ENCODE measurements at regions not wholly inside any gene's neighbourhood (a gene's known extent, or its start where the extent isn't known, plus 50 kb on each side); places are given as distances from the start of the nearest gene placed in this dataset.

DNA sequence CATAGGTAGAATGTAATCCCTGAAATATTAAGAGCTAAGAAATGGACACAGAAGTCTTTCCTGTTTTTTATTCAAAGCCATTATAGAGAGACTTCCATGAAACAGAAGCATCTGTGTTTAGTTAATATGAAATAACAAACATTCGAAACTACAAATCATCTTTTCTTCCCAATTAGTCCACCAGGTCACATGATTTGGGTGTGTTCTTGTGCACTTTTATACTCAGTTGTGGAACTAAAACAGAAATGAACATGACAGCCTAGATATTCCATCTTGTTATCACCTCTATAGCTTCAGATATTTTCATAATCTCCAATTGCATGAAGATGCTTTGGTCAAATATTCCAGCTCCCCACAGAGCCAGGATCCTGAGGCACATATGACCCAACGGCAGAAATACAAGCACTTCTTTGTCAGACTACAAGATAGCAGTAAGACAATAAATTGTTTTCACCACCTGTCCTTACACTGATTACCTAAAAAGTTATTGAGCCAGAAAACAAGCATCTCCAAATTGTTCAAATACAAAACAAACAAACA, 116.8 kb upstream of the BEND6 start:
- TF ChIP-seq, protein P1, sequence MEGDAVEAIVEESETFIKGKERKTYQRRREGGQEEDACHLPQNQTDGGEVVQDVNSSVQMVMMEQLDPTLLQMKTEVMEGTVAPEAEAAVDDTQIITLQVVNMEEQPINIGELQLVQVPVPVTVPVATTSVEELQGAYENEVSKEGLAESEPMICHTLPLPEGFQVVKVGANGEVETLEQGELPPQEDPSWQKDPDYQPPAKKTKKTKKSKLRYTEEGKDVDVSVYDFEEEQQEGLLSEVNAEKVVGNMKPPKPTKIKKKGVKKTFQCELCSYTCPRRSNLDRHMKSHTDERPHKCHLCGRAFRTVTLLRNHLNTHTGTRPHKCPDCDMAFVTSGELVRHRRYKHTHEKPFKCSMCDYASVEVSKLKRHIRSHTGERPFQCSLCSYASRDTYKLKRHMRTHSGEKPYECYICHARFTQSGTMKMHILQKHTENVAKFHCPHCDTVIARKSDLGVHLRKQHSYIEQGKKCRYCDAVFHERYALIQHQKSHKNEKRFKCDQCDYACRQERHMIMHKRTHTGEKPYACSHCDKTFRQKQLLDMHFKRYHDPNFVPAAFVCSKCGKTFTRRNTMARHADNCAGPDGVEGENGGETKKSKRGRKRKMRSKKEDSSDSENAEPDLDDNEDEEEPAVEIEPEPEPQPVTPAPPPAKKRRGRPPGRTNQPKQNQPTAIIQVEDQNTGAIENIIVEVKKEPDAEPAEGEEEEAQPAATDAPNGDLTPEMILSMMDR (conservative IDR thresholded peaks at IDR 0.05), result no peak
- no peak overlapping the region for H3K27ac ChIP-seq

- TF ChIP-seq, protein P1 (conservative IDR thresholded peaks at IDR 0.05), result no peak
- H3K27ac ChIP-seq, result no peak overlapping the region
Measured at GRCh38 chr6:56837322-56837894, 117.5 kb upstream of the BEND6 start.

DNA sequence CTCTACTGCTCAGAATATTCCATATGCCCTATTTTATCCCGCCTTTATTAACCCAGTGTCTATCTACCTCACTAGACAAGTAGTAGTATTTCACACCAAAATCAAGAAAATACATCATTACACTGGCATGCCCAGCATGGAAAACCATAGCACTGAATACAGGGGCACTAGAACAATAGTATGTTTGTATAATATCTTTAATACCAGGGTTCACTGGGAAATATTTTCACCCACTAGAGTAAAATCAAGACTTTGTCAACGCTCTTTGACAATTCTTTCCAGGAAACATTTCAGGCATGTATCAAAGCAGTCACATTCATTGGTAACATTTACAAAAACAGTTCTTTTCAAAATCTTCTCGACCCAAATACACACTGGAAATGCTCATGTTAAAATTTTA, 119.3 kb upstream of the BEND6 start:
- H3K27ac ChIP-seq, result no peak overlapping the region
- TF ChIP-seq, protein P1 (conservative IDR thresholded peaks at IDR 0.05), result no peak

DNA sequence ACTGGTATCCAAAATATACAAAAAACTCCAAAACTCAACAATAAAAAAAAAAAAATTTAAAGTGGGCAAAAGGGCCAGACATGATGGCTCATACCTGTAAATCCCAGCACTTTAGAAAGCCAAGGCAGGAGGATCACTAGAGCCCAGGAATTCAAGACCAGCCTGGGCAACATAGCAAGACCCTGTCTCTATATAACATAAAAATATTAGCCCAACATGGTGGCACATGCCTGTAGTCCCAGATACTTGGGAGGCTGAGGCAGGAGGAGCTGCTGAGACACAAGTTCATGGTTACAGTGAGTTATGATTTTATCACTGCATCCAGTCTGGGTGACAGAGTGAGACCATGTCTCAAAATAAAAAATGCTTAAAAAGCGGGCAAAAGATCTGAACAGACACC, 121.0 kb upstream of the BEND6 start:
- TF ChIP-seq, protein P1 (conservative IDR thresholded peaks at IDR 0.05), result no peak
- no peak overlapping the region for H3K27ac ChIP-seq

DNA sequence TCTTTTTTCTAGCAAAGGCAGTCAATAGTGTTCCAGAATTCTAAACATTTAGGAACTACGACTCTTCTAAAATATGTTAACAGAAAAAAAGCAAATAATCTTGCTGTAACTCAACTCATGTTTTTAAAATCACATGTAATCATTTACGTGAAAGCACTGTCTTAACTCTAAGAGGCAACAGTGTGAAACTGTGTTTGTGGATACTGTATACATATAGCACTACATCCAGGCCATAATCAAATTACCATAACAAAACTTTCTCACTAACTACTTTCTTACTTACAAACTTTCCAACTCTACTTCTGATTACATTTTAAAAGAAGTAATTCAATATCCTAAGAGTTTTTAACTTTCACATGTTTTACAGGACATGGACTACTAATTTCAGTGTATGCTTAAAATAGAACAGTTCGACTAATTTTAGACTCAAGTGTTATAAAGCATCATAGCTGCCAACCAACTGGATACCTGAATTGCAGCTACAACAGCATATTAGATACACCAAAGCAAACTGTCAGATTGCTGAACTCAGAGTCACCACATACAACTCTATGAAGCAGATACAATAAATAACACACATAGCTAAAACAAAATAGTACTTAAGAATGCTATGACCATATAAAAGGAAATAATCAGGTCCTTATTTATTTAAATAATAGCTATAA, 121.6 kb upstream of the BEND6 start:
- H3K27ac ChIP-seq, result no peak overlapping the region
- TF ChIP-seq, protein P1 (conservative IDR thresholded peaks at IDR 0.05), result no peak

GRCh38 chr6:56832225-56832624, 122.7 kb upstream of the BEND6 start:
- no peak overlapping the region for H3K27ac ChIP-seq
- TF ChIP-seq, protein P1 (conservative IDR thresholded peaks at IDR 0.05), result no peak

GRCh38 chr6:56831334-56831733, 123.6 kb upstream of the BEND6 start:
- TF ChIP-seq, protein P1 (conservative IDR thresholded peaks at IDR 0.05), result no peak
- no peak overlapping the region for H3K27ac ChIP-seq

Measured in VCaP (cell line).